ENCODE measurements at regions not wholly inside any gene's neighbourhood (a gene's known extent, or its start where the extent isn't known, plus 50 kb on each side); places are given as distances from the start of the nearest gene placed in this dataset.

DNA sequence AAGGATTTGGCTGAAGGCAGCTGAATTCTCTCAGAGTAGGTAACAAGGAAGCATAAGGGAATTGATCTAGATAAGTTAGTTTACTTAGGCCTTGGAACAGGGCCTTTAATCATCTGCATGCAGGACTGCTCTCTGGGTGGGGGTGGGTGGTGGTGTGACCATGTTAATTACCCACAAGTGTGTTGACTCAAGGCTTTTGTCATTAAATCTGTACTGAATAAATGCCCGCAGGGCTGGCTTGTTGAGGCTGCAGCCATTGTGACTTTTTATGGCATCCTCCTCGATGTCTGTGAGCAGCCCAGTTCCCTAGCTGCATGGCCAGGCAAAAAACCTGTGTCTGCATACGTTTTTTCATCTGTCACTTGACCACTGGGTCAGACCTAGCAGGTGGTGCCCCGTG is 63.5 kb upstream of the ASCC3 start:
- DNase-seq, result no peak
- no peaks in the 10 kb centered on the region for H3K4me1 Mint-ChIP-seq (ENCODE audit: low read depth)
- H3K4me3 Mint-ChIP-seq, result no peak overlapping the region
- peaks cover 9% of the 10 kb centered on the region for H3K27me3 Mint-ChIP-seq
- H3K36me3 Mint-ChIP-seq (ENCODE audit: low read depth), result no peaks in the 10 kb centered on the region
- peaks cover 9% of the 10 kb centered on the region for H3K9me3 Mint-ChIP-seq
- H3K27ac Mint-ChIP-seq, result no peak overlapping the region

DNA sequence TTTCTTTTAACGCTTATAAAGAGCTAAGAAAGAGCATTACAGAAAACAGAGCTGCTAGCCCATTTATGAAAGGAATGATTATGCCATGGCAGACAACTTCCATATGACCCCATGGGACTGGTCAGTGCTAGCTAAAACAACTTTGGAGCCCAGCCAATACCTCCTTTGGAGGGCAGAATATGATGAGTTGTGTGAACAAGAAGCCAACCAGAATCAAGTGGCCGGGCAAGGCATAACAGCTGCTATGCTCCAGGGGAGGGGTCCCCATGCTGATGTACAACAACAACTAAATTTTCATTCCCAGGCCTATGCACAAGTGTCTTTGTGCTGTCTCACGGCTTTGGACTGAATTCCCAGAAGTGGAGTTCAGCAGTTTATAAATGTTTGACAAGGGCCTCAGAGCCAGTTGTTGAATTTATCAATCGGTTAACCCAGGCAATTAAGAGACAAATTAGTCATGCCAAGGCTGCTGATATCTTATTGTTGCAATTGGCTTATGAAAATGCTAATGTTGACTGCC is 65.0 kb upstream of the ASCC3 start:
- no peaks in the 10 kb centered on the region for H3K4me1 Mint-ChIP-seq (ENCODE audit: low read depth)
- H3K4me3 Mint-ChIP-seq, result no peak overlapping the region
- H3K27me3 Mint-ChIP-seq, result peaks cover 11% of the 10 kb centered on the region
- no peak for DNase-seq
- peaks cover 5% of the 10 kb centered on the region for H3K9me3 Mint-ChIP-seq
- no peak overlapping the region for H3K27ac Mint-ChIP-seq
- no peaks in the 10 kb centered on the region for H3K36me3 Mint-ChIP-seq (ENCODE audit: low read depth)

DNA sequence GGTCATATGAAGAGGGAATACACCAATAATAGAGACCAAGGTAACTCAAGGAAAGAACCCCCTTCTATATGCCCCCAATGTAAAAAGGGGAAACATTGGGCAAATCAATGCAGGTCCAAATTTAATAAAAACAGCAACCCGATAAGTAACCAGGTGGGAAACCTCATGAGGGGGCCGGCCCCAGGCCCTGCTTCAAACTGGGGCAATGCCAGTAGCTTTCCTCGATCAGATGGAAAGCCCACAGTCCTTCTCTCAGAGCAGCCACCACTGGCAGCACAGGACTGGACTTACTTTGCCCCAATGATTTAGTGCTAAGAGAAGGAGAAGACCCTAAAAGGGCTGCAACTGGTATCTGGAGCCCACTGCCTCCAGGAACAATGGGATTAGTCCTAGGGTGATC is 65.6 kb upstream of the ASCC3 start:
- Mint-ChIP-seq H3K4me1 (ENCODE audit: low read depth) (no peaks in the 10 kb centered on the region), H3K4me3 (no peak overlapping the region), H3K9me3 (peaks cover 5% of the 10 kb centered on the region), H3K27ac (no peak overlapping the region), H3K36me3 (ENCODE audit: low read depth) (no peaks in the 10 kb centered on the region), H3K27me3 (peaks cover 11% of the 10 kb centered on the region)
- DNase-seq, result no peak

DNA sequence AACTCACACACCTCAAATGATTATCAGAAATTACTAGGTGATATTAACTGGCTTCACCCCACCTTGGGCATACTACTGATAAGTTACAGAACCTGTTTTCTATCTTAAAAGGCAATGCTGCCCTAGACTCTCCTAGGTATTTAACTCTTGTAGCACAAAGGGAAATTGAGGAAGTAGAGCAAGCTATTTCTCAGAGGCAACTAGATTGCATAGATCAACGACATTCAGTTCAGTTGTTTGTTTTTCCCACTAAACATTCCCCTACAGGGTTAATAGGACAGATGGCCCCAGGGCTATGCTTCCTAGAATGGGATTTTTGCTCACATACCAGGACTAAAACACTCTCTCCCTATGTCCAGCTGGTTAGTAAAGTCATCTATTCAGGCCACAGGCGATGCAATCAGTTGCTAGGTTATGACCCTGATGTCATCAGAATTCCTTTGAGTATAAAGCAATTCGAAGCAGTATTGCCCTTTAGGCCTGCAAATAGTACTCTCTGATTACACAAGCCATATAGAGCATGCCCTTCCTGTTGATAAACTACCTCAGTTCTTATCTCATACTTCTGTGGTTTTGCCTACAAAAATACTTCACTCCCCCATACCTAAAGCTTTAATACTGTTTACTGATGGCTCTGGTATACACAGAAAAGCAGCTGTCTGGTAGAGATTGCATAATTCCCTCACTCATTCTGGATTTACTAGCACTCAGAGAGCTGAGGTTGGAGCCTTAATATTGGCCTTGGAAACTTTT is 67.4 kb upstream of the ASCC3 start:
- no peak for DNase-seq
- no peak overlapping the region for H3K27ac Mint-ChIP-seq

DNA sequence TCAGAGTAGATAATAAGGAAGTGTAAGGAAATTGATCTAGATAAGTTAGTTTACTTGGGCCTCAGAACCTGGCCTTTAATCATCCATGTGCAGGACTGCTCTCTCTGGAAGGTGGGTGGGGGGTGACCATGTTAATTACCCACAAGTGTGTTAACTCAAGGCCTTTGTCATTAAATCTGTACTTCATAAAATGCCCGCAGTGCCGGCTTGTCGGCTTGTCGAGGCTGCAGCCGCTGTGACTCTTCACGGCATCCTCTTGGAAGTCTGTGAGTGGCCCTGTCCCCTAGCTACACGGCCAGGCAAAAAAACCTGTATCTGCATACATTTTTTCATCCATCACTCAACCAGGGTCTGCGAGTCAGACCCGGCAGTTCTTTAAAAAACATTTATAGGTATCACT is 70.9 kb upstream of the ASCC3 start:
- Mint-ChIP-seq H3K27ac (no peak overlapping the region), H3K27me3 (peaks cover 5% of the 10 kb centered on the region), H3K4me3 (no peak overlapping the region), H3K4me1 (ENCODE audit: low read depth) (no peaks in the 10 kb centered on the region), H3K36me3 (ENCODE audit: low read depth) (no peaks in the 10 kb centered on the region), H3K9me3 (peaks cover 5% of the 10 kb centered on the region)
- DNase-seq, result no peak

More for the DNA sequence above, 67.4 kb upstream of the ASCC3 start:
- H3K4me3 Mint-ChIP-seq, result no peak overlapping the region
- peaks cover 5% of the 10 kb centered on the region for H3K9me3 Mint-ChIP-seq
- H3K27me3 Mint-ChIP-seq, result peaks cover 5% of the 10 kb centered on the region
- H3K4me1 Mint-ChIP-seq (ENCODE audit: low read depth), result no peaks in the 10 kb centered on the region
- H3K36me3 Mint-ChIP-seq (ENCODE audit: low read depth), result no peaks in the 10 kb centered on the region

DNA sequence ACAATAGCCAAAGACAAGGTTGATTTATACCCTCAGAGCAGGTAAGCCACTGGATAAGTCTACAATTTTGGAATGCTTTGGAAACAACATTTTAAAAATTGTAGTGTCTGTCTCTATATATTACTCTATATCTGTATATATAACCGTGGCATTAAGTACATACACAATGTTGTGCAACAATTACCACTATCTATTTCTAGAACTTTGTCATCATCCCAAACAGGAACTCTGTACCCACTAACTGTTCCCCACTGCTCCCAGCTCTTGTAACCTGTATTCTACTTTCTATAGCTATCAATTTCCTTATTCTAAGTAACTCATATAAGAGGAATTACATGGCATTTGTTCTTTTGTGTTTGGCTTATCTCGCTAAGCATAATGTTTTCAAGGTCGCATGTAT is 78.2 kb upstream of the ASCC3 start:
- no peak for DNase-seq
- Mint-ChIP-seq H3K27me3 (peaks cover 14% of the 10 kb centered on the region), H3K27ac (no peak overlapping the region), H3K36me3 (ENCODE audit: low read depth) (no peaks in the 10 kb centered on the region), H3K4me3 (no peak overlapping the region), H3K4me1 (ENCODE audit: low read depth) (no peaks in the 10 kb centered on the region), H3K9me3 (no peaks in the 10 kb centered on the region)

DNA sequence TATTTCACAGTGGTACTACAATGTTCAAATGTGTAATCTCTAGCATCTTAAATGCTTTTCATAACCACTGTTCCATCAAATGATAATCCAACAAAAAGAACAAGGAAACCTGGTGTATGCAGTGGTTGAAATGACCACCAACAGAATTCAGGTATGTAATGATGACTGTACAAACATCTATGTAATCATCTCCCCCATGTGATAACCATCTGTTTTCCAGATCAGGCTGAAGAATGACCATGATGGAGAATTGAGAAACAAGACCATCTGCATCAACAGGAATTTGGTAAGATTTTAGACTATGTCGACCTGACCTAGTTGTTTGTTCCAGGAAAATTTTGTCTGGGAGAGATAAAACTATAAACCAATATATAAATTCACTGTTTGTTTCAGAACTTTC is 81.3 kb upstream of the ASCC3 start:
- Mint-ChIP-seq H3K36me3 (ENCODE audit: low read depth) (no peaks in the 10 kb centered on the region), H3K27ac (no peak overlapping the region), H3K4me1 (ENCODE audit: low read depth) (no peaks in the 10 kb centered on the region), H3K9me3 (no peaks in the 10 kb centered on the region), H3K4me3 (no peak overlapping the region), H3K27me3 (peaks cover 19% of the 10 kb centered on the region)
- DNase-seq, result no peak

DNA sequence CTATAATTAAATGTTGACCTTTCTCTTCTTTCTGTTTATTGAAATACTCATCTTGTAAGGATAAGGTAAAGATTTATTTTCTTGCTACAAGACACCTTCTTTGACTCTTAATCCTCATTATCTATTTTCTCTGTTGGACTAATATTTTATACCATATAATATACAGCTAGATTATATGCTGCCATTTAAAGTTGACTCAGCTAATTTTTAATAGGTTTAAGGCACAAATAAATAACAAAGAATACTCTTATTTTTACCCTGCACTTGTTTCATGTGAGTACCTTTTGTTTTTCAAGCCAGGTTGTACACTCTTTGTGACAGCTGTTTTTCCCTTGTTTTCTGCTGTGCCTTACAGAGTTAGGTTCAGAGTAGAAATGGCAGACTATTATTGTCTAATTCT is 83.9 kb upstream of the ASCC3 start:
- DNase-seq, result no peak
- no peaks in the 10 kb centered on the region for H3K4me1 Mint-ChIP-seq (ENCODE audit: low read depth)
- no peaks in the 10 kb centered on the region for H3K9me3 Mint-ChIP-seq
- H3K36me3 Mint-ChIP-seq (ENCODE audit: low read depth), result no peaks in the 10 kb centered on the region
- H3K4me3 Mint-ChIP-seq, result no peak overlapping the region
- peaks cover 30% of the 10 kb centered on the region for H3K27me3 Mint-ChIP-seq
- no peak overlapping the region for H3K27ac Mint-ChIP-seq

DNA sequence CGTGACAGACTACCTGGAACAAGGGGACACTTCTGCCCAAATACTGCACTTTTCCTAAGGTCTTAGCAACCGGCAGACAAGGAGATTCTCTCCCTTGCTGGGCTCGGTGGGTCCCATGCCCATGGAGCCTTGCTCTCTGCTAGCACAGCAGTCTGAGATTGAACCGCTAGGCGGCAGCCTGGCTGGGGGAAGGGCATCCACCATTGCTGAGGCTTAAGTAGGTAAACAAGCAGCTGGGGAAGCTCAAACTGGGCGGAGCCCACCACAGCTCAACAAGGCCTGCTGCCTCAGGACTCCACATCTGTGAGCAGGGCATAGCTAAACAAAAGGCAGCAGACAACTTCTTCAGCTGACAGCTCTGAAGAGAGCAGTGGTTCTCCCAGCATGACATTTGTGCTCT is 87.8 kb upstream of the ASCC3 start:
- no peak overlapping the region for H3K4me3 Mint-ChIP-seq
- H3K9me3 Mint-ChIP-seq, result peaks cover 7% of the 10 kb centered on the region
- no peaks in the 10 kb centered on the region for H3K36me3 Mint-ChIP-seq (ENCODE audit: low read depth)
- no peak overlapping the region for H3K27ac Mint-ChIP-seq
- DNase-seq, result no peak
- H3K4me1 Mint-ChIP-seq (ENCODE audit: low read depth), result no peaks in the 10 kb centered on the region
- peaks cover 16% of the 10 kb centered on the region for H3K27me3 Mint-ChIP-seq

DNA sequence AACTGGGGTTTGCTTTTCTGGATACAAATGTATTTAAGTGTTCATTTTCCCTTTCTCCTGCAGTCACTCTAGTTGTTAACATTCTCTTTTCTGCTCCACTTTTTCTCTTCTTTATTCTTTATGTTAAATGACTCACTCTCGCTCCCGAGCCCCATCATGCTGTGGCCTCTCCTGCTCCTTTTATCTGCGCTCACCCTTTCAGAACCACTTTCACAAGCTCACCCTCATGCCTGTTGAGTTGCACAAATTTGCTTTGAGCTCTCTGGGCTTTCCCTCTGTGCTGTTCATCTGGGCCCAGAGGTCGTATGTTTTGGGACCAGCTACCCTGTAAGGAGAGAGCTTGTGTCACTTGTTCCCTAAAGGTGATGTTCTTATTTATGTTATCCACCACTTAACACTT is 98.1 kb upstream of the ASCC3 start:
- DNase-seq, result no peak
- no peak overlapping the region for H3K4me3 Mint-ChIP-seq
- H3K9me3 Mint-ChIP-seq, result peaks cover 2% of the 10 kb centered on the region
- H3K36me3 Mint-ChIP-seq (ENCODE audit: low read depth), result no peaks in the 10 kb centered on the region
- no peak overlapping the region for H3K27ac Mint-ChIP-seq
- H3K27me3 Mint-ChIP-seq, result no peaks in the 10 kb centered on the region
- H3K4me1 Mint-ChIP-seq (ENCODE audit: low read depth), result no peaks in the 10 kb centered on the region

DNA sequence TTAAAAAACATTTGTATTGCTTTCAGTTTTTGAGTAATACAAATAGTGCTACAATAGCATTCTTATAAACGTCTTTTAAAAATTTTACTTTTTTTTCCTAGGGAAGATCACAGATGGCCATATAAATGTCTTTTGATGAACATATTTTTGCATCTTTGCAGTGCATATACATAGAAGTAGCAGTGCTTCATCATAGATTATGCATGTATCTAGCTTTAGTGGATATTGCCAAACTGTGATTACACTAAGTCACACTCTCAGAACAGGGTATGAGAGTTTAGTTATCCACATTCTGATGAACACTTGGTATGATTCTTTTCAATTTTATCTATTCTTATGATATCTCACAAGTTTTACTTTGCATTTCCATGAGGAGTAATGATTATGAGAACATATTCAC is 99.8 kb upstream of the ASCC3 start:
- DNase-seq, result no peak
- Mint-ChIP-seq H3K4me3 (no peak overlapping the region), H3K4me1 (ENCODE audit: low read depth) (no peaks in the 10 kb centered on the region), H3K27me3 (no peaks in the 10 kb centered on the region), H3K36me3 (ENCODE audit: low read depth) (no peaks in the 10 kb centered on the region), H3K27ac (no peak overlapping the region), H3K9me3 (no peaks in the 10 kb centered on the region)

DNA sequence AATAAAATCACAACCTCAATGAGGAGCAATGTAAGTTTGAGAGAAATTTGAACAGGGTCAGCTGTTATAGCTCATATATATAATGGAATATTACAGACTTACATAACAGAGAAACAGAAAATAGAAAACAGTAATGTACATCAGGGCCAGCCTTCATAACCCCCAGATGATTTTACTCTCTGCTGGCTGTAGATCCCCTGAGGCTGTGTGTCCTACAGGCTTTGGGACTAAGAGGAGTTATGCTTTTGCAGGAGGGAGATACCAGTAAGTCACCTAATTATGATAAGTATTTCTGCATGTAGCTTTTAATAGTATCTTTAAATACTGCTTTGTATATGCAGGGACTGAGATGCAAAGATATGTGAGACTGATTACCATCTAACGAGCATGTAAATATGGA is 105.8 kb upstream of the ASCC3 start:
- Mint-ChIP-seq H3K9me3 (peaks cover 2% of the 10 kb centered on the region), H3K27me3 (no peaks in the 10 kb centered on the region), H3K4me1 (ENCODE audit: low read depth) (no peaks in the 10 kb centered on the region), H3K27ac (no peak overlapping the region), H3K36me3 (ENCODE audit: low read depth) (no peaks in the 10 kb centered on the region), H3K4me3 (no peak overlapping the region)
- DNase-seq, result no peak

DNA sequence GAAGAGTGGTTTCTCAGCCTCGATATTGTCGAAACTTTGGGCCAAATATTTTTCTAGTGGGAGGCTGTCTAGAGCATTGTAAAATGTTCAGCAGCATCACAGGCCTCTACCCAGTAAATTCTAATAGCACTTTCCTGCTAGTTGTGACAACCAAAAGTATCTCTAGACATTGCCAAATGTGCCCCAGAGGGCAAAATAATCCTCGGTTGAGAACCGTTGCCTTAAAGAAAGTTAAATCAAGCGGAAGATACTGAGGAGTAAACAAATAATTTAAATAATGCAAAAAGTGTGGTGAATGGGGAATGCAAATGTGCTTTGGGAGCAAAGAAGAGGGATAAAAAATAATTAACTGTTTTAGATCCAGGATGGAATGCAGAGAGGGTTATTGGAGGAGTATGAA is 106.4 kb upstream of the ASCC3 start:
- H3K9me3 Mint-ChIP-seq, result peaks cover 2% of the 10 kb centered on the region

DNA sequence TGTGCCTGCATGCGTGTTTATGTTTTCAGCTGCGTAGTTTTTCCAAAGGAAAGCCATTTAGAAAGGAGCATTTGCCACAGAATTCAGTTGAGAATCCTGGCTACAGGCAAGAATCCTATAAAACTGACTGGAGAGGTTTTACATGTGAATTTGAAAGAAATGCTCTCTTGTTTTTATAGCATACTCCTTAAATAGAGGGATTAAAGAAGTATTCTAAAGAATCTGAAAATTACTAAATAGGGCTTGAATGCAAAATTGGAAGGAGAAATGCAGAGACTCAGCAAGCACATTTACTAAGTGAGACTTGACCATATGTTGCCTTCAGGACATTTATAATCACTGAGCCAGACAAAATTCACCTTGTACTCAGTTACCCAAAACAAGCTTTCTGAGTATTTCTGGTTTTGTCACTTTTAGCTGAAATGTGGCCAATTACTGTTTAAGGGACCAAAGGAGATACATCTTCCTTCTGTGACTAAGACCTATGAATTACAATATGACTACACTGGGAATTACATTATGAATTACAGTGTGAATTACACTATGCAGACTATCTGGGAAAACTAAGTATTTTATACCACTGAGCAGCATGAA is 107.4 kb upstream of the ASCC3 start:
- Mint-ChIP-seq H3K27ac (no peak overlapping the region), H3K27me3 (no peaks in the 10 kb centered on the region), H3K4me1 (ENCODE audit: low read depth) (no peaks in the 10 kb centered on the region), H3K4me3 (no peak overlapping the region), H3K36me3 (ENCODE audit: low read depth) (no peaks in the 10 kb centered on the region), H3K9me3 (peaks cover 2% of the 10 kb centered on the region)
- DNase-seq, result no peak

More for the DNA sequence above, 106.4 kb upstream of the ASCC3 start:
- Mint-ChIP-seq H3K4me3 (no peak overlapping the region), H3K4me1 (ENCODE audit: low read depth) (no peaks in the 10 kb centered on the region), H3K36me3 (ENCODE audit: low read depth) (no peaks in the 10 kb centered on the region), H3K27ac (no peak overlapping the region), H3K27me3 (no peaks in the 10 kb centered on the region)
- no peak for DNase-seq

DNA sequence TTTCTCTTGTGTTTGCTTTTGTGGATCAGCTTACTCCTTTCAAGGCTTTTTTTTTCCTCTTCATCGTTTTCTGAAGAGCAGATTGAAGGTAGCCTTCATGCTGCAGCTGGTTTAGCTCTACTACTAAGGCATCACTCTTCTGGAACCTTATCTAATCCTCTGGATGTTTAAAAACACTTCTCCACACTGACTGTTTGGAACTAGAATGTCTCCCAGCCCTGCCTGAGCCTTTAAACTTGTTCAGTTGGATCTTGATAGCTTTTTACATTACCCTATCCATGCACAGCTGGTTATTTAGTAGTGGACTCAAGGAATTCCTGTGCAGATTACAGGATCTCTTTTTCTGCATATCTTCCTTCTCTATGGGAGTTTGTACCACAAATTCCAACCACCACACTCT is 108.9 kb upstream of the ASCC3 start:
- peaks cover 2% of the 10 kb centered on the region for H3K9me3 Mint-ChIP-seq
- no peaks in the 10 kb centered on the region for H3K4me1 Mint-ChIP-seq (ENCODE audit: low read depth)
- no peak overlapping the region for H3K27ac Mint-ChIP-seq
- H3K27me3 Mint-ChIP-seq, result no peaks in the 10 kb centered on the region
- no peaks in the 10 kb centered on the region for H3K36me3 Mint-ChIP-seq (ENCODE audit: low read depth)
- DNase-seq, result no peak
- H3K4me3 Mint-ChIP-seq, result no peak overlapping the region
